Smooth muscle cell (in vitro differentiated cells): ENCODE measurements at regions not wholly inside any gene's neighbourhood (a gene's known extent, or its start where the extent isn't known, plus 50 kb on each side); places are given as distances from the start of the nearest gene placed in this dataset.

Experiments
- DNase-seq: peaks from one replicate; lab custom pipeline; 2025; ENCODE audit not compliant: unreplicated experiment; lab: John Stamatoyannopoulos, UW
- H2AFZ ChIP-seq: fragments of 200-600 bp; sonication (generic); 2 replicates; pipeline ENCODE4 v1.6.0; 2016; ENCODE audit warnings: antibody characterized with exemption, low read depth, mild to moderate bottlenecking
- H3F3A ChIP-seq: fragments of 200-600 bp; sonication (generic); 2 replicates; pipeline ENCODE4 v1.6.0; 2017; ENCODE audit warnings: antibody characterized with exemption, low read depth
- H3K27ac ChIP-seq: fragments of 200-600 bp; sonication (generic); 2 replicates; pipeline ENCODE4 v1.5.1; 2016; ENCODE audit warnings: low read depth, mild to moderate bottlenecking
- H3K27me3 ChIP-seq: fragments of 200-600 bp; sonication (generic); 2 replicates; pipeline ENCODE4 v1.6.1; 2016; ENCODE audit warnings: low read depth, mild to moderate bottlenecking
- H3K36me3 ChIP-seq: fragments of 200-600 bp; sonication (generic); 2 replicates; pipeline ENCODE4 v1.5.1; 2016; ENCODE audit warnings: low read depth
- H3K4me1 ChIP-seq: fragments of 200-600 bp; sonication (generic); 2 replicates; pipeline ENCODE4 v1.5.1; 2016; ENCODE audit warnings: low read depth
- H3K4me2 ChIP-seq: fragments of 200-600 bp; sonication (generic); 2 replicates; pipeline ENCODE4 v1.6.0; 2016; ENCODE audit warnings: mild to moderate bottlenecking
- H3K4me3 ChIP-seq: fragments of 200-600 bp; sonication (generic); 2 replicates; pipeline ENCODE4 v1.5.1; 2016; ENCODE audit warnings: mild to moderate bottlenecking
- H3K79me2 ChIP-seq: fragments of 200-600 bp; sonication (generic); 2 replicates; pipeline ENCODE4 v1.6.0; 2016; ENCODE audit warnings: low read depth, mild to moderate bottlenecking
- H3K9ac ChIP-seq: fragments of 200-600 bp; sonication (generic); 2 replicates; pipeline ENCODE4 v1.6.0; 2016; ENCODE audit warnings: low read depth
- H3K9me3 ChIP-seq: fragments of 200-600 bp; sonication (generic); replicated peaks from 2 replicates; pipeline ENCODE4 v1.5.1; 2016; ENCODE audit warnings: low read depth
- H4K20me1 ChIP-seq: fragments of 200-600 bp; sonication (generic); 2 replicates; pipeline ENCODE4 v1.6.0; 2016; ENCODE audit warnings: low read depth
- CTCF ChIP-seq: fragments of 200-600 bp; sonication (generic); IDR thresholded peaks from 2 replicates; pipeline ENCODE4 v1.5.1; 2017; ENCODE audit warnings: borderline replicate concordance, mild to moderate bottlenecking, antibody characterized with exemption; ENCODE audit not compliant: insufficient read depth, poor library complexity, severe bottlenecking
- WGBS: methylation state at CpG from one replicate; pipeline ENCODE4 v1.1.7; 2016; ENCODE audit warnings: low lambda C conversion rate; 5-methylcytosine and 5-hydroxymethylcytosine counted together

GRCh38 chr3:152159328-152159727, 109.4 kb upstream of the MBNL1 start:
- H3K79me2 ChIP-seq: no peaks in the 10 kb centered on the region
- peak overlapping the region; percentile 11 for H3K27ac ChIP-seq
- no peaks in the 10 kb centered on the region for H3K9me3 ChIP-seq
- no peak overlapping the region for H3K9ac ChIP-seq
- no peak for DNase-seq
- H3K4me2 ChIP-seq: peak overlapping the region; percentile 28
- H3K4me3 ChIP-seq: no peak overlapping the region
- no peaks in the 10 kb centered on the region for H3F3A ChIP-seq
- peaks cover 8% of the 10 kb centered on the region for H3K4me1 ChIP-seq
- 64% methylated on average over 4 of the region's 4 CpGs for WGBS
- no peak for TF ChIP-seq CTCF
- H3K27me3 ChIP-seq: no peaks in the 10 kb centered on the region
- peak overlapping the region; percentile 64 for H2AFZ ChIP-seq
- no peaks in the 10 kb centered on the region for H4K20me1 ChIP-seq
- H3K36me3 ChIP-seq: no peaks in the 10 kb centered on the region

- Histone ChIP-seq H3K27me3 (no peaks in the 10 kb centered on the region), H3K4me3 (no peak overlapping the region), H2AFZ (peak overlapping the region; percentile 54), H3K36me3 (no peaks in the 10 kb centered on the region), H3K4me1 (peaks cover 8% of the 10 kb centered on the region), H4K20me1 (no peaks in the 10 kb centered on the region), H3K9ac (no peak overlapping the region), H3K4me2 (no peak overlapping the region), H3K27ac (no peak overlapping the region), H3K79me2 (no peaks in the 10 kb centered on the region), H3F3A (no peaks in the 10 kb centered on the region), H3K9me3 (no peaks in the 10 kb centered on the region)
- DNase-seq: no peak
- WGBS: 87% methylated on average over 5 of the region's 5 CpGs
- TF ChIP-seq CTCF: no peak
Measured at GRCh38 chr3:152160350-152161011, 108.2 kb upstream of the MBNL1 start.

GRCh38 chr3:152172460-152172859, 96.3 kb upstream of the MBNL1 start:
- peaks cover 15% of the 10 kb centered on the region for H3F3A ChIP-seq
- no peak overlapping the region for H3K9ac ChIP-seq
- 93% methylated on average over 1 of the region's 1 CpG for WGBS
- no peak overlapping the region for H3K4me3 ChIP-seq
- TF ChIP-seq CTCF: no peak
- no peaks in the 10 kb centered on the region for H4K20me1 ChIP-seq
- H3K9me3 ChIP-seq: no peaks in the 10 kb centered on the region
- no peak overlapping the region for H3K4me2 ChIP-seq
- H3K4me1 ChIP-seq: peaks cover 17% of the 10 kb centered on the region
- H2AFZ ChIP-seq: no peak overlapping the region
- H3K27me3 ChIP-seq: no peaks in the 10 kb centered on the region
- no peak for DNase-seq
- H3K79me2 ChIP-seq: no peaks in the 10 kb centered on the region
- H3K27ac ChIP-seq: no peak overlapping the region
- H3K36me3 ChIP-seq: no peaks in the 10 kb centered on the region

GRCh38 chr3:152173627-152174026, 95.1 kb upstream of the MBNL1 start:
- Histone ChIP-seq H3F3A (peaks cover 15% of the 10 kb centered on the region), H3K9ac (no peak overlapping the region), H3K27ac (no peak overlapping the region), H3K4me2 (no peak overlapping the region), H4K20me1 (no peaks in the 10 kb centered on the region), H3K27me3 (no peaks in the 10 kb centered on the region), H2AFZ (no peak overlapping the region), H3K36me3 (no peaks in the 10 kb centered on the region), H3K79me2 (no peaks in the 10 kb centered on the region), H3K4me1 (peaks cover 17% of the 10 kb centered on the region), H3K4me3 (no peak overlapping the region), H3K9me3 (no peaks in the 10 kb centered on the region)
- no peak for DNase-seq
- WGBS: 93% methylated on average over 1 of the region's 1 CpG
- no peak for TF ChIP-seq CTCF
